Stimulated activated naive CD8-positive, alpha-beta T cell treated with anti-CD3 and anti-CD28 coated beads, Interleukin-15, amount 100 ng/mL, for 72 hours (primary cell): ENCODE measurements at regions not wholly inside any gene's neighbourhood (a gene's known extent, or its start where the extent isn't known, plus 50 kb on each side); places are given as distances from the start of the nearest gene placed in this dataset.

Source experiments
- ATAC-seq: fragments of 150-1000 bp; cut with Tn5 transposase; 2 replicates; pipeline ENCODE4 v1.10.0; 2021; ENCODE audit warnings: mild to moderate bottlenecking, moderate library complexity
- DNase-seq, 2 donors: peaks; one replicate each; pipeline ENCODE4 v3.0.0; 2021 to 2022
- H3K27ac Mint-ChIP-seq, 2 donors: one replicate each; pipeline ENCODE4 v1.8.0; 2022; ENCODE audit warnings: mild to moderate bottlenecking in 2 of 2, mixed read lengths in 2 of 2, moderate library complexity in 2 of 2
- H3K27me3 Mint-ChIP-seq: one replicate; pipeline ENCODE4 v1.8.0; 2022; ENCODE audit warnings: mixed read lengths
- H3K4me1 Mint-ChIP-seq: one replicate; pipeline ENCODE4 v1.8.0; 2022; ENCODE audit warnings: mild to moderate bottlenecking, mixed read lengths
- H3K4me3 Mint-ChIP-seq, 2 donors: one replicate each; pipeline ENCODE4 v1.8.0; 2022; ENCODE audit warnings: mild to moderate bottlenecking in 2 of 2, mixed read lengths in 2 of 2, moderate library complexity in 1 of 2
- H3K9me3 Mint-ChIP-seq, 2 donors: one replicate each; pipeline ENCODE4 v1.8.0; 2022; ENCODE audit warnings: mixed read lengths in 2 of 2

DNA sequence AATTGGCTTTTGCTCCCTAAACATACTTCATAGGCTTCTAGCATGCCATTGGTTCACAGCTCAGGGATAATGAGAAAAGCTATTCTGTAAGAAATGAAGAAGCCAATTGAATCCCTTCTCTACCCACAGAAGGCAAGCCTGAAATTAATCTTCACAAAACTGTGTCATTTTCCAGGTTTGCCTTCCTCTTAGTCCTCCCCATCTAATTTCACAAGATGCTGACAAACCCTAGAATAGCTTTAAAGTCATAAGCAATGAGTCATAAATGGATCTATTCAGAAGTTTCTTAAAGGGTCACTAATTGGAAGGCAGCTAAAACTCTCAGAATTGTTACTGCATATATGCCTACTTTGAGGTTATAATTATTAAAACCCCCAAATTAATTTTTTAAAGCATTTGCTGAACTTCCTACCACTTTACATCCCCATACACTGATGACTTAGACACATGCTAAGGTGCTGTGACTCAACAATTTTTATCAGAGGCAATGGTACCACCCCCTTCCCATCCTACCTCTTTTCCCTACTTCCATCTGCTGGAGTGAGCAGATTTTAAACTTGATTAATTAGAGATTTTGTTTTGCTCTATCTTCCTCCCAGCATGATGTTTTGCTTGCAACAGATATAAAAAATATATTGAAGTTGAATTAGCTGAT lies 51.3 kb upstream of the NABP1 start:
- ATAC-seq (no peak), DNase-seq (no peak)
- no peaks in the 10 kb centered on the region for H3K27me3 Mint-ChIP-seq
- H3K4me3 Mint-ChIP-seq, result no peak overlapping the region
- H3K27ac Mint-ChIP-seq, result no peak overlapping the region
- H3K9me3 Mint-ChIP-seq, result peaks cover 0 to 7% of the 10 kb centered on the region in 2 donors
- peaks cover 75% of the 10 kb centered on the region for H3K4me1 Mint-ChIP-seq

- H3K27ac Mint-ChIP-seq, result no peak overlapping the region
- no peaks in the 10 kb centered on the region for H3K27me3 Mint-ChIP-seq
- no peak for DNase-seq
- peaks cover 0 to 7% of the 10 kb centered on the region in 2 donors for H3K9me3 Mint-ChIP-seq
- H3K4me1 Mint-ChIP-seq, result peaks cover 69% of the 10 kb centered on the region
- no peak overlapping the region for H3K4me3 Mint-ChIP-seq
- no peak for ATAC-seq
These were observed 50.4 kb upstream of the NABP1 start for GRCh38 chr2:191627518-191627917.
